ENCODE measurements at regions not wholly inside any gene's neighbourhood (a gene's known extent, or its start where the extent isn't known, plus 50 kb on each side); places are given as distances from the start of the nearest gene placed in this dataset.

- Histone ChIP-seq H2BK12ac (ENCODE audit: low read length in 2 of 2) (no peak overlapping the region), H4K91ac (ENCODE audit: low read length) (no peak overlapping the region), H2BK15ac (ENCODE audit: low read depth, poor library complexity, severe bottlenecking) (no peak overlapping the region), H3K18ac (ENCODE audit: low read depth in 1 of 2, low read length in 2 of 2) (no peak overlapping the region), H3K4me1 (ENCODE audit: control insufficient read depth, insufficient read depth, low read depth, low read length) (no peaks in the 10 kb centered on the region), H2BK120ac (ENCODE audit: low read depth, low read length) (no peak overlapping the region), H3K79me1 (replicated peaks; ENCODE audit: low read length, poor library complexity, severe bottlenecking) (no peaks in the 10 kb centered on the region), H2BK5ac (ENCODE audit: low read depth, low read length, poor library complexity, severe bottlenecking) (no peak overlapping the region), H3K23ac (ENCODE audit: low read length in 2 of 2) (no peak overlapping the region), H2AFZ (ENCODE audit: low read depth, low read length) (no peak overlapping the region), H3K9me3 (ENCODE audit: control insufficient read depth, low read length) (no peaks in the 10 kb centered on the region), H3K4me2 (ENCODE audit: low read length, poor library complexity, severe bottlenecking) (no peak overlapping the region), H3K4me3 (ENCODE audit: insufficient read depth in 1 of 2, low read depth in 1 of 2, low read length in 2 of 2) (no peak overlapping the region), H3K27ac (ENCODE audit: low read length, poor library complexity, severe bottlenecking) (no peak overlapping the region), H3K36me3 (ENCODE audit: control insufficient read depth in 1 of 2, insufficient read depth in 2 of 2, low read depth in 1 of 2, low read length in 2 of 2) (no peaks in the 10 kb centered on the region), H3K9ac (ENCODE audit: low read length) (no peak overlapping the region), H3K4ac (ENCODE audit: low read depth in 1 of 2, low read length in 2 of 2) (no peak overlapping the region), H2AK5ac (ENCODE audit: low read length, severe bottlenecking) (no peak overlapping the region), H4K8ac (ENCODE audit: low read length) (no peak overlapping the region), H3K14ac (ENCODE audit: low read length in 2 of 2) (no peak overlapping the region), H3K27me3 (ENCODE audit: control insufficient read depth in 1 of 2, insufficient read depth in 1 of 2, low read length in 2 of 2) (no peaks in the 10 kb centered on the region)
- peak; percentile 3 for DNase-seq
- WGBS: 96% methylated on average over 3 of the region's 3 CpGs
These were observed 334.0 kb upstream of the NDST3 start for GRCh38 chr4:117700111-117700892.

GRCh38 chr4:117702353-117702752, 331.9 kb upstream of the NDST3 start:
- H2AFZ ChIP-seq (ENCODE audit: low read depth, low read length): no peak overlapping the region
- no peaks in the 10 kb centered on the region for H3K4me1 ChIP-seq (ENCODE audit: control insufficient read depth, insufficient read depth, low read depth, low read length)
- no peaks in the 10 kb centered on the region for H3K79me1 ChIP-seq (replicated peaks; ENCODE audit: low read length, poor library complexity, severe bottlenecking)
- H3K4me3 ChIP-seq (ENCODE audit: insufficient read depth in 1 of 2, low read depth in 1 of 2, low read length in 2 of 2): no peak overlapping the region
- H3K36me3 ChIP-seq (ENCODE audit: control insufficient read depth in 1 of 2, insufficient read depth in 2 of 2, low read depth in 1 of 2, low read length in 2 of 2): no peaks in the 10 kb centered on the region
- H4K8ac ChIP-seq (ENCODE audit: low read length): no peak overlapping the region
- H3K27ac ChIP-seq (ENCODE audit: low read length, poor library complexity, severe bottlenecking): no peak overlapping the region
- no peak overlapping the region for H3K23ac ChIP-seq (ENCODE audit: low read length in 2 of 2)
- no peak for DNase-seq
- WGBS: no CpG with 5 or more reads among the region's 3 CpGs
- no peaks in the 10 kb centered on the region for H3K27me3 ChIP-seq (ENCODE audit: control insufficient read depth in 1 of 2, insufficient read depth in 1 of 2, low read length in 2 of 2)
- H3K9ac ChIP-seq (ENCODE audit: low read length): no peak overlapping the region
- H3K4ac ChIP-seq (ENCODE audit: low read depth in 1 of 2, low read length in 2 of 2): no peak overlapping the region
- H2BK15ac ChIP-seq (ENCODE audit: low read depth, poor library complexity, severe bottlenecking): no peak overlapping the region
- H2BK5ac ChIP-seq (ENCODE audit: low read depth, low read length, poor library complexity, severe bottlenecking): no peak overlapping the region
- no peak overlapping the region for H4K91ac ChIP-seq (ENCODE audit: low read length)
- H3K9me3 ChIP-seq (ENCODE audit: control insufficient read depth, low read length): peaks cover 6% of the 10 kb centered on the region
- no peak overlapping the region for H3K18ac ChIP-seq (ENCODE audit: low read depth in 1 of 2, low read length in 2 of 2)
- H2BK120ac ChIP-seq (ENCODE audit: low read depth, low read length): no peak overlapping the region
- no peak overlapping the region for H3K14ac ChIP-seq (ENCODE audit: low read length in 2 of 2)
- H2BK12ac ChIP-seq (ENCODE audit: low read length in 2 of 2): no peak overlapping the region
- no peak overlapping the region for H2AK5ac ChIP-seq (ENCODE audit: low read length, severe bottlenecking)
- no peak overlapping the region for H3K4me2 ChIP-seq (ENCODE audit: low read length, poor library complexity, severe bottlenecking)

- Histone ChIP-seq H4K8ac (ENCODE audit: low read length) (no peak overlapping the region), H2AFZ (ENCODE audit: low read depth, low read length) (no peak overlapping the region), H3K18ac (ENCODE audit: low read depth in 1 of 2, low read length in 2 of 2) (no peak overlapping the region), H2BK15ac (ENCODE audit: low read depth, poor library complexity, severe bottlenecking) (no peak overlapping the region), H3K23ac (ENCODE audit: low read length in 2 of 2) (no peak overlapping the region), H4K91ac (ENCODE audit: low read length) (no peak overlapping the region), H3K14ac (ENCODE audit: low read length in 2 of 2) (no peak overlapping the region), H3K9me3 (ENCODE audit: control insufficient read depth, low read length) (peaks cover 24% of the 10 kb centered on the region), H3K79me1 (replicated peaks; ENCODE audit: low read length, poor library complexity, severe bottlenecking) (no peaks in the 10 kb centered on the region), H3K36me3 (ENCODE audit: control insufficient read depth in 1 of 2, insufficient read depth in 2 of 2, low read depth in 1 of 2, low read length in 2 of 2) (no peaks in the 10 kb centered on the region), H2BK5ac (ENCODE audit: low read depth, low read length, poor library complexity, severe bottlenecking) (no peak overlapping the region), H2BK12ac (ENCODE audit: low read length in 2 of 2) (no peak overlapping the region), H3K27ac (ENCODE audit: low read length, poor library complexity, severe bottlenecking) (no peak overlapping the region), H3K9ac (ENCODE audit: low read length) (no peak overlapping the region), H2BK120ac (ENCODE audit: low read depth, low read length) (no peak overlapping the region), H3K4me1 (ENCODE audit: control insufficient read depth, insufficient read depth, low read depth, low read length) (no peaks in the 10 kb centered on the region), H3K4me2 (ENCODE audit: low read length, poor library complexity, severe bottlenecking) (no peak overlapping the region), H3K4ac (ENCODE audit: low read depth in 1 of 2, low read length in 2 of 2) (no peak overlapping the region), H3K4me3 (ENCODE audit: insufficient read depth in 1 of 2, low read depth in 1 of 2, low read length in 2 of 2) (no peak overlapping the region), H3K27me3 (ENCODE audit: control insufficient read depth in 1 of 2, insufficient read depth in 1 of 2, low read length in 2 of 2) (no peaks in the 10 kb centered on the region), H2AK5ac (ENCODE audit: low read length, severe bottlenecking) (no peak overlapping the region)
- DNase-seq: no peak
- WGBS: 100% methylated on average over 1 of the region's 2 CpGs
These were observed 329.6 kb upstream of the NDST3 start for GRCh38 chr4:117704721-117705120.

GRCh38 chr4:117740736-117741135, 293.6 kb upstream of the NDST3 start:
- Histone ChIP-seq H4K91ac (ENCODE audit: low read length) (no peak overlapping the region), H3K4ac (ENCODE audit: low read depth in 1 of 2, low read length in 2 of 2) (no peak overlapping the region), H3K23ac (ENCODE audit: low read length in 2 of 2) (no peak overlapping the region), H3K9ac (ENCODE audit: low read length) (no peak overlapping the region), H2AFZ (ENCODE audit: low read depth, low read length) (no peak overlapping the region), H3K9me3 (ENCODE audit: control insufficient read depth, low read length) (peaks cover 15% of the 10 kb centered on the region), H3K18ac (ENCODE audit: low read depth in 1 of 2, low read length in 2 of 2) (no peak overlapping the region), H2BK12ac (ENCODE audit: low read length in 2 of 2) (no peak overlapping the region), H3K27ac (ENCODE audit: low read length, poor library complexity, severe bottlenecking) (no peak overlapping the region), H3K79me1 (replicated peaks; ENCODE audit: low read length, poor library complexity, severe bottlenecking) (no peaks in the 10 kb centered on the region), H3K4me3 (ENCODE audit: insufficient read depth in 1 of 2, low read depth in 1 of 2, low read length in 2 of 2) (no peak overlapping the region), H2AK5ac (ENCODE audit: low read length, severe bottlenecking) (no peak overlapping the region), H4K8ac (ENCODE audit: low read length) (no peak overlapping the region), H2BK120ac (ENCODE audit: low read depth, low read length) (no peak overlapping the region), H3K4me1 (ENCODE audit: control insufficient read depth, insufficient read depth, low read depth, low read length) (no peaks in the 10 kb centered on the region), H2BK15ac (ENCODE audit: low read depth, poor library complexity, severe bottlenecking) (no peak overlapping the region), H2BK5ac (ENCODE audit: low read depth, low read length, poor library complexity, severe bottlenecking) (no peak overlapping the region), H3K27me3 (ENCODE audit: control insufficient read depth in 1 of 2, insufficient read depth in 1 of 2, low read length in 2 of 2) (no peaks in the 10 kb centered on the region), H3K14ac (ENCODE audit: low read length in 2 of 2) (no peak overlapping the region), H3K36me3 (ENCODE audit: control insufficient read depth in 1 of 2, insufficient read depth in 2 of 2, low read depth in 1 of 2, low read length in 2 of 2) (no peaks in the 10 kb centered on the region), H3K4me2 (ENCODE audit: low read length, poor library complexity, severe bottlenecking) (no peak overlapping the region)
- no CpG with 5 or more reads among the region's 1 CpG for WGBS
- no peak for DNase-seq
